ENCODE measurements at regions not wholly inside any gene's neighbourhood (a gene's known extent, or its start where the extent isn't known, plus 50 kb on each side); places are given as distances from the start of the nearest gene placed in this dataset.

GRCh38 chr11:121703201-121703600 lies 250.4 kb upstream of the SORL1-AS1 start:
- TF ChIP-seq EP300 (IDR thresholded peaks at IDR 0.05; ENCODE audit: low read depth), result no peak
- TF ChIP-seq POLR2AphosphoS5 (IDR thresholded peaks at IDR 0.05), result no peak
- H3K27ac ChIP-seq, result no peak overlapping the region
- 70 to 77% methylated on average over 2 of the region's 2 CpGs for WGBS, 2 donors (ENCODE audit: low coverage in 1 of 2)
- DNase-seq, result no peak
- H3K36me3 ChIP-seq, result no peaks in the 10 kb centered on the region
- no peaks in the 10 kb centered on the region for H3K4me1 ChIP-seq
- in situ Hi-C loops (cut with MboI; ENCODE audit: low pct_ligation_motif_present in 1 of 4, low pct_unique_long_range_greater_than_20kb in 1 of 4, low sequenced_read_pairs in 3 of 4) (no loop called here), intact Hi-C loops (cut with DNase I; ENCODE audit: low total_unique reads) (no loop called here)
- no peak overlapping the region for H3K4me3 ChIP-seq
- H3K27me3 ChIP-seq, result no peaks in the 10 kb centered on the region
- no peaks in the 10 kb centered on the region for H3K9me3 ChIP-seq

DNA sequence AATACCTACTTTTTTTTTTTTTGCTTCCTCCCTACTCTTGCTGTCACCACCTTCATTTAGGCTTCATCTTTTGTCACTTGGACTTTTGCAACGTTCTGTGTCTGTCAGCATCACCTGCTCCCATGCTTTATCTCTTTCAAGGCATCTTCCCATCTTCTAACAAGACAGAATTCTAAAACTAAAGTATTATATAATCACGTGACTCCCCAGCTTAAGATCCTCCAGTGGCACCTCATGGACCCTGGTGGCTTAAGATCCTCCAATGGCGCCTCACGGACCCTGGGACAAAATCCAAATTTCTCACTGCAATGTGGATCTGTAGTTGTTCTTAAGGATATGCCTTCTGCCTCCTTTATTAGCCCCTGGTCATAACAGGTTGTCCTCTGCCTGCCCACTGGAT lies 248.2 kb upstream of the SORL1-AS1 start:
- Histone ChIP-seq H3K4me1 (peaks cover 0 to 4% (median 0%) of the 10 kb centered on the region in 4 donors), H3K27me3 (no peaks in the 10 kb centered on the region), H3K4me3 (no peak overlapping the region), H3K36me3 (no peaks in the 10 kb centered on the region), H3K9me3 (no peaks in the 10 kb centered on the region), H3K27ac (no peak overlapping the region)
- 66% methylated on average over 4 of the region's 4 CpGs; no CpG with 5 or more reads in 1 of the 2 donors for WGBS, 2 donors (ENCODE audit: low coverage in 1 of 2)
- in situ Hi-C loops (cut with MboI; ENCODE audit: low pct_ligation_motif_present in 1 of 4, low pct_unique_long_range_greater_than_20kb in 1 of 4, low sequenced_read_pairs in 3 of 4), result no loop called here
- TF ChIP-seq EP300 (IDR thresholded peaks at IDR 0.05; ENCODE audit: low read depth) (no peak), CTCF (IDR thresholded peaks at IDR 0.05) (no peak), POLR2A (IDR thresholded peaks at IDR 0.05) (no peak), POLR2AphosphoS5 (IDR thresholded peaks at IDR 0.05) (no peak)
- no peak for DNase-seq
- intact Hi-C loops (cut with DNase I; ENCODE audit: low total_unique reads), result no loop called here

GRCh38 chr11:121699801-121700200 lies 247.0 kb upstream of the SORL1-AS1 start:
- no peaks in the 10 kb centered on the region for H3K27me3 ChIP-seq
- no peak overlapping the region for H3K27ac ChIP-seq
- no peak for TF ChIP-seq CTCF (IDR thresholded peaks at IDR 0.05)
- no peak for TF ChIP-seq EP300 (IDR thresholded peaks at IDR 0.05; ENCODE audit: low read depth)
- no peak for TF ChIP-seq POLR2A (IDR thresholded peaks at IDR 0.05)
- TF ChIP-seq POLR2AphosphoS5 (IDR thresholded peaks at IDR 0.05), result no peak
- no peaks in the 10 kb centered on the region for H3K36me3 ChIP-seq
- DNase-seq, result no peak
- H3K4me3 ChIP-seq, result no peak overlapping the region
- in situ Hi-C loops (cut with MboI; ENCODE audit: low pct_ligation_motif_present in 1 of 4, low pct_unique_long_range_greater_than_20kb in 1 of 4, low sequenced_read_pairs in 3 of 4) (no loop called here), intact Hi-C loops (cut with DNase I; ENCODE audit: low total_unique reads) (no loop called here)
- 42 to 68% methylated on average over 4 to 5 of the region's 5 CpGs for WGBS, 2 donors (ENCODE audit: low coverage in 1 of 2)
- peaks cover 0 to 4% (median 0%) of the 10 kb centered on the region in 4 donors for H3K4me1 ChIP-seq
- no peaks in the 10 kb centered on the region for H3K9me3 ChIP-seq

- WGBS, 2 donors (ENCODE audit: low coverage in 1 of 2), result 68 to 69% methylated on average over 10 of the region's 10 CpGs
Measured at GRCh38 chr11:121696931-121697670, 244.3 kb upstream of the SORL1-AS1 start.

More at GRCh38 chr11:121696931-121697670, 244.3 kb upstream of the SORL1-AS1 start:
- H3K4me1 ChIP-seq, result peaks cover 0 to 4% (median 0%) of the 10 kb centered on the region in 4 donors
- TF ChIP-seq EP300 (IDR thresholded peaks at IDR 0.05; ENCODE audit: low read depth) (no peak), POLR2A (IDR thresholded peaks at IDR 0.05) (no peak), POLR2AphosphoS5 (IDR thresholded peaks at IDR 0.05) (no peak), CTCF (IDR thresholded peaks at IDR 0.05) (no peak)
- no peaks in the 10 kb centered on the region for H3K9me3 ChIP-seq
- no peak overlapping the region for H3K4me3 ChIP-seq
- in situ Hi-C loops (cut with MboI; ENCODE audit: low pct_ligation_motif_present in 1 of 4, low pct_unique_long_range_greater_than_20kb in 1 of 4, low sequenced_read_pairs in 3 of 4) (no loop called here), intact Hi-C loops (cut with DNase I; ENCODE audit: low total_unique reads) (no loop called here)
- H3K27me3 ChIP-seq, result no peaks in the 10 kb centered on the region
- H3K27ac ChIP-seq, result peak overlapping the region; percentile 23 to 74 (median 33)
- no peaks in the 10 kb centered on the region for H3K36me3 ChIP-seq
- DNase-seq, result no peak

Data from transverse colon (tissue), 4 donors.